SU-DHL-6 (cell line): ENCODE measurements at regions not wholly inside any gene's neighbourhood (a gene's known extent, or its start where the extent isn't known, plus 50 kb on each side); places are given as distances from the start of the nearest gene placed in this dataset.

Experiments
- CTCF ChIP-seq: fragments of 200-600 bp; sonication (generic); IDR thresholded peaks from one replicate; pipeline ENCODE4 v1.5.1; 2017; ENCODE audit warnings: antibody characterized with exemption, mild to moderate bottlenecking, low read length, moderate library complexity; ENCODE audit not compliant: insufficient read depth, poor library complexity, severe bottlenecking
- EZH2phosphoT487 ChIP-seq: fragments of 200-600 bp; sonication (generic), shearing (Covaris generic); conservative IDR thresholded peaks from 2 replicates; pipeline ENCODE4 v1.6.1; 2018; ENCODE audit warnings: mild to moderate bottlenecking, antibody characterized with exemption, low read length, moderate library complexity, mixed read lengths

DNA sequence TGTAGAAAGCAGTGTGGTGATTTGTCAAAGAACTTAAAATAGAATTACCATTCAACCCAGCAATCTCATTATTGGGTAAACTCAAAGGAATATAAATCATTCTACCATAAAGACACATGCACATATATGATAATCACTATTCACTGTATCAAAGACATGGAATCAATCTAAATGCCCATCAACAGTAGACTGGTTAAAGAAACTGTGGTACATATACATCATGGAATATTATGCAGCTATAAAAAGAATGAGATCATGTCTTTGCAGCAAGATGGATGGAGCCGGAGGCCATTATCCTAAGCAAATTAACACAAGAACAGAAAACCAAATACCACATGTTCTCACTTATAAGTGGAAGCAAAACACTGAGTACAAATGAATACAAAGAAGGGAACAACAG is 281.5 kb upstream of the MAGI2 start:
- no peak for TF ChIP-seq CTCF
- no peak for TF ChIP-seq EZH2phosphoT487
